Neural cell (in vitro differentiated cells): ENCODE measurements at regions not wholly inside any gene's neighbourhood (a gene's known extent, or its start where the extent isn't known, plus 50 kb on each side); places are given as distances from the start of the nearest gene placed in this dataset.

Experiments
- EP300 ChIP-seq: fragments of 450-650 bp; conservative IDR thresholded peaks from 2 replicates; pipeline ENCODE4 v1.6.1; 2014; ENCODE audit warnings: antibody characterized with exemption, mild to moderate bottlenecking, moderate library complexity; ENCODE audit not compliant: poor library complexity, severe bottlenecking
- EZH2 ChIP-seq: fragments of 200-600, 300-800 bp; shearing (Covaris generic), sonication (generic); IDR thresholded peaks from 2 replicates; pipeline ENCODE4 v1.6.1; 2014; ENCODE audit warnings: antibody characterized with exemption, low read length, borderline replicate concordance, mild to moderate bottlenecking; ENCODE audit not compliant: insufficient read depth, poor library complexity, severe bottlenecking
- POLR2AphosphoS5 ChIP-seq: IDR thresholded peaks from 2 replicates; pipeline ENCODE4 v1.6.1; 2012
- TF ChIP-seq, protein P1 (sequence below): fragments of 450-650 bp; IDR thresholded peaks from 2 replicates; pipeline ENCODE4 v1.5.1; 2014; ENCODE audit warnings: antibody characterized with exemption, mild to moderate bottlenecking, moderate library complexity; ENCODE audit not compliant: poor library complexity, severe bottlenecking

DNA sequence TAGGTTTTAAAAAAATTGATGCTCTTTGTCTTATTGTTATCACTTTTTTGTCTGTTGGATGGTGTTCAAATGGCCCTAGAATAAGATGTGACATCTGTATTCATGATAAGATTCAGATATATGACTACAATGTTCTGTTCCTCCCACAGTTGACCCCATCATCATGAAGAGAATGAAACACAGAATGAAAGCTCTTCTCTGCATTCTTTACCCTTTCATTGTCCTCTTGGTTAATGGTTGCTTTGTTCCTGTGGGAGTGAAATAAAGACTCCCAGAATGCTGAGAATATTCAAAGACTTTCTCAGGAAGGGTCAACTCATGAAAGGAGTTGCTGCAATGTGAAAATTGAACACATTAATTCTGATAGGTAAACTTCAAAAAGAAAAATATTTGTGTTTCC, 1015.8 kb downstream of the SORCS3 start:
- TF ChIP-seq, protein P1, sequence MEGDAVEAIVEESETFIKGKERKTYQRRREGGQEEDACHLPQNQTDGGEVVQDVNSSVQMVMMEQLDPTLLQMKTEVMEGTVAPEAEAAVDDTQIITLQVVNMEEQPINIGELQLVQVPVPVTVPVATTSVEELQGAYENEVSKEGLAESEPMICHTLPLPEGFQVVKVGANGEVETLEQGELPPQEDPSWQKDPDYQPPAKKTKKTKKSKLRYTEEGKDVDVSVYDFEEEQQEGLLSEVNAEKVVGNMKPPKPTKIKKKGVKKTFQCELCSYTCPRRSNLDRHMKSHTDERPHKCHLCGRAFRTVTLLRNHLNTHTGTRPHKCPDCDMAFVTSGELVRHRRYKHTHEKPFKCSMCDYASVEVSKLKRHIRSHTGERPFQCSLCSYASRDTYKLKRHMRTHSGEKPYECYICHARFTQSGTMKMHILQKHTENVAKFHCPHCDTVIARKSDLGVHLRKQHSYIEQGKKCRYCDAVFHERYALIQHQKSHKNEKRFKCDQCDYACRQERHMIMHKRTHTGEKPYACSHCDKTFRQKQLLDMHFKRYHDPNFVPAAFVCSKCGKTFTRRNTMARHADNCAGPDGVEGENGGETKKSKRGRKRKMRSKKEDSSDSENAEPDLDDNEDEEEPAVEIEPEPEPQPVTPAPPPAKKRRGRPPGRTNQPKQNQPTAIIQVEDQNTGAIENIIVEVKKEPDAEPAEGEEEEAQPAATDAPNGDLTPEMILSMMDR = no peak
- TF ChIP-seq EZH2 (no peak), POLR2AphosphoS5 (no peak), EP300 (no peak)
